SH-SY5Y (cell line): ENCODE measurements at regions not wholly inside any gene's neighbourhood (a gene's known extent, or its start where the extent isn't known, plus 50 kb on each side); places are given as distances from the start of the nearest gene placed in this dataset.

Experiments used
- GATA2 ChIP-seq: IDR thresholded peaks from 2 replicates; pipeline ENCODE4 v1.6.1; 2011; ENCODE audit warnings: mild to moderate bottlenecking, low read depth, low read length
- GATA3 ChIP-seq: IDR thresholded peaks from 2 replicates; pipeline ENCODE4 v1.6.1; 2011; ENCODE audit warnings: low read depth, mild to moderate bottlenecking, low read length, moderate library complexity

DNA sequence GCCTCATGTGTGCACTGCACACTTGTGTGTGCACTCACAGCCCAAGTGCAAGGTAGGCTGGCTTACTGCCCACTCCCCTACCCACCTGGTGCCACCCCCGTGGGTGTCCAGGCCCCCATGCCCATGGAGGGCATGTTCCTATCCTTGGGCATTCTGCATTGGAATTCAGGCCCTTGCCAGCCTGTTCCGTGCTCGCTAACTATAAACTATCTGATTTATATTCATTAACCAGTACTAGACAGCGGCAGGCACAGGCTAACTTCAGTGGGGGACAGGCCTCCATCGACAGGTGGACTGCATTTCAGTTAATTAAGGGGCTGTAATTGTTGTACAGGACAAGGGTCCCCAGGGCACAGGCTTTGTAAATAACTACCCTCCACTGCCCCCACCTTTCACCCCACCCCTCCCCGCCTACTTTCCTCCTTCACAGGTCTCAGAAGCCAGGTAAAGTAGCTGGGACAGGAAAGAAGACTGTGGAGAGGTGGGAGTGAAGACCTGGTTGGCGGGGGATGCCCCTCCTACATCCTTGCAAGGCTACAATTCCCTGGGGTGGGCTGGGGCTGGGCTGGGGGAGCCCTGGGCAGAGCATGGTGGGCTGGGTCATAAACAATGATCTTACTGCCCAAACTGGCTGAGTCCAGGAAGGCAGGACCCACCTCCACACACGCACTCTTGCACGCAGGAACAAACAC is 119.0 kb upstream of the LHX1 start:
- TF ChIP-seq GATA3 = no peak
- no peak for TF ChIP-seq GATA2
